ENCODE measurements at regions not wholly inside any gene's neighbourhood (a gene's known extent, or its start where the extent isn't known, plus 50 kb on each side); places are given as distances from the start of the nearest gene placed in this dataset.

DNA sequence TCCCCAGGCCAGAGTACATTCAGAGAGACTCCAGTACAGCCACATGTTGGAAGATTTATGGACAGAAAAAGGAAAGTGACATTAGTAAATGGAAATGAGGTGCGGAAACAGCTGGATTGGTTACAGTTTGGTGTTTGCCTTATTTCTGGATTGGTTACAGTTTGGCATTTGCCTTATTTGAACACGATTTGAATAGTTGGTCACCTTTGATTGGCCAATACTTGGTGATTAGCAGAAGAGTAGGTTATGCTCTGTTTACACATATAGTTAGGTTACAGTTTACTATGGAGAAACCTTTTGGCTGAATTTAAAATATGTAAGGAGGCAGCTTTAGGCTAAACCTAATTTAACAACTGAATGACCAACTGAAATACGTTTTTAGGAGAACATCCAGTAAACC, 173.7 kb downstream of the AASDH start:
- TF ChIP-seq, protein P1, sequence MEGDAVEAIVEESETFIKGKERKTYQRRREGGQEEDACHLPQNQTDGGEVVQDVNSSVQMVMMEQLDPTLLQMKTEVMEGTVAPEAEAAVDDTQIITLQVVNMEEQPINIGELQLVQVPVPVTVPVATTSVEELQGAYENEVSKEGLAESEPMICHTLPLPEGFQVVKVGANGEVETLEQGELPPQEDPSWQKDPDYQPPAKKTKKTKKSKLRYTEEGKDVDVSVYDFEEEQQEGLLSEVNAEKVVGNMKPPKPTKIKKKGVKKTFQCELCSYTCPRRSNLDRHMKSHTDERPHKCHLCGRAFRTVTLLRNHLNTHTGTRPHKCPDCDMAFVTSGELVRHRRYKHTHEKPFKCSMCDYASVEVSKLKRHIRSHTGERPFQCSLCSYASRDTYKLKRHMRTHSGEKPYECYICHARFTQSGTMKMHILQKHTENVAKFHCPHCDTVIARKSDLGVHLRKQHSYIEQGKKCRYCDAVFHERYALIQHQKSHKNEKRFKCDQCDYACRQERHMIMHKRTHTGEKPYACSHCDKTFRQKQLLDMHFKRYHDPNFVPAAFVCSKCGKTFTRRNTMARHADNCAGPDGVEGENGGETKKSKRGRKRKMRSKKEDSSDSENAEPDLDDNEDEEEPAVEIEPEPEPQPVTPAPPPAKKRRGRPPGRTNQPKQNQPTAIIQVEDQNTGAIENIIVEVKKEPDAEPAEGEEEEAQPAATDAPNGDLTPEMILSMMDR (IDR thresholded peaks at IDR 0.05; ENCODE audit: insufficient read depth, low read length): no peak
- TF ChIP-seq GABPA (IDR thresholded peaks at IDR 0.05; ENCODE audit: low read depth): no peak
- TF ChIP-seq, protein P2, sequence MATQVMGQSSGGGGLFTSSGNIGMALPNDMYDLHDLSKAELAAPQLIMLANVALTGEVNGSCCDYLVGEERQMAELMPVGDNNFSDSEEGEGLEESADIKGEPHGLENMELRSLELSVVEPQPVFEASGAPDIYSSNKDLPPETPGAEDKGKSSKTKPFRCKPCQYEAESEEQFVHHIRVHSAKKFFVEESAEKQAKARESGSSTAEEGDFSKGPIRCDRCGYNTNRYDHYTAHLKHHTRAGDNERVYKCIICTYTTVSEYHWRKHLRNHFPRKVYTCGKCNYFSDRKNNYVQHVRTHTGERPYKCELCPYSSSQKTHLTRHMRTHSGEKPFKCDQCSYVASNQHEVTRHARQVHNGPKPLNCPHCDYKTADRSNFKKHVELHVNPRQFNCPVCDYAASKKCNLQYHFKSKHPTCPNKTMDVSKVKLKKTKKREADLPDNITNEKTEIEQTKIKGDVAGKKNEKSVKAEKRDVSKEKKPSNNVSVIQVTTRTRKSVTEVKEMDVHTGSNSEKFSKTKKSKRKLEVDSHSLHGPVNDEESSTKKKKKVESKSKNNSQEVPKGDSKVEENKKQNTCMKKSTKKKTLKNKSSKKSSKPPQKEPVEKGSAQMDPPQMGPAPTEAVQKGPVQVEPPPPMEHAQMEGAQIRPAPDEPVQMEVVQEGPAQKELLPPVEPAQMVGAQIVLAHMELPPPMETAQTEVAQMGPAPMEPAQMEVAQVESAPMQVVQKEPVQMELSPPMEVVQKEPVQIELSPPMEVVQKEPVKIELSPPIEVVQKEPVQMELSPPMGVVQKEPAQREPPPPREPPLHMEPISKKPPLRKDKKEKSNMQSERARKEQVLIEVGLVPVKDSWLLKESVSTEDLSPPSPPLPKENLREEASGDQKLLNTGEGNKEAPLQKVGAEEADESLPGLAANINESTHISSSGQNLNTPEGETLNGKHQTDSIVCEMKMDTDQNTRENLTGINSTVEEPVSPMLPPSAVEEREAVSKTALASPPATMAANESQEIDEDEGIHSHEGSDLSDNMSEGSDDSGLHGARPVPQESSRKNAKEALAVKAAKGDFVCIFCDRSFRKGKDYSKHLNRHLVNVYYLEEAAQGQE (IDR thresholded peaks at IDR 0.05; ENCODE audit: insufficient replicate concordance, low read depth): no peak
